ENCODE measurements at regions not wholly inside any gene's neighbourhood (a gene's known extent, or its start where the extent isn't known, plus 50 kb on each side); places are given as distances from the start of the nearest gene placed in this dataset.

- Histone ChIP-seq H3K27ac (ENCODE audit: low read depth, low read length, poor library complexity, severe bottlenecking) (no peak overlapping the region), H3K9me3 (ENCODE audit: low read depth, low read length, poor library complexity, severe bottlenecking) (no peaks in the 10 kb centered on the region), H3K36me3 (ENCODE audit: insufficient read depth, low read length, poor library complexity, severe bottlenecking) (no peaks in the 10 kb centered on the region), H3K4me1 (ENCODE audit: insufficient read depth, low read length, poor library complexity, severe bottlenecking) (no peaks in the 10 kb centered on the region), H3K4me3 (ENCODE audit: low read depth, low read length, poor library complexity, severe bottlenecking) (no peak overlapping the region), H3K27me3 (replicated peaks; ENCODE audit: insufficient read depth, low read depth, low read length, poor library complexity) (no peaks in the 10 kb centered on the region)
- no peak for DNase-seq (ENCODE audit: low spot score)
- CTCF ChIA-PET: no interaction called here
- intact Hi-C loops (cut with micrococcal nuclease; ENCODE audit: unreplicated experiment): no loop called here
- TF ChIP-seq EZH2 (IDR thresholded peaks at IDR 0.05; ENCODE audit: borderline replicate concordance, low read depth, low read length, poor library complexity, severe bottlenecking) (no peak), CTCF (conservative IDR thresholded peaks at IDR 0.05; ENCODE audit: low read depth, low read length) (no peak)
- POLR2A ChIA-PET (ENCODE audit: low non-redundant PET): no interaction called here
- BruUV-seq (replicated peaks): no TSS peak
Measured at GRCh38 chr13:67854990-67855389, 624.9 kb upstream of the PCDH9 start.

- no peak for TF ChIP-seq EZH2 (IDR thresholded peaks at IDR 0.05; ENCODE audit: borderline replicate concordance, low read depth, low read length, poor library complexity, severe bottlenecking)
- TF ChIP-seq CTCF (conservative IDR thresholded peaks at IDR 0.05; ENCODE audit: low read depth, low read length): no peak
- H3K4me1 ChIP-seq (ENCODE audit: insufficient read depth, low read length, poor library complexity, severe bottlenecking): no peaks in the 10 kb centered on the region
- no peak overlapping the region for H3K4me3 ChIP-seq (ENCODE audit: low read depth, low read length, poor library complexity, severe bottlenecking)
- no peak overlapping the region for H3K27ac ChIP-seq (ENCODE audit: low read depth, low read length, poor library complexity, severe bottlenecking)
- ChIA-PET POLR2A (ENCODE audit: low non-redundant PET) (no interaction called here), CTCF (no interaction called here)
- no peak for DNase-seq (ENCODE audit: low spot score)
- H3K27me3 ChIP-seq (replicated peaks; ENCODE audit: insufficient read depth, low read depth, low read length, poor library complexity): no peaks in the 10 kb centered on the region
- no TSS peak for BruUV-seq (replicated peaks)
- intact Hi-C loops (cut with micrococcal nuclease; ENCODE audit: unreplicated experiment): no loop called here
- no peaks in the 10 kb centered on the region for H3K9me3 ChIP-seq (ENCODE audit: low read depth, low read length, poor library complexity, severe bottlenecking)
- H3K36me3 ChIP-seq (ENCODE audit: insufficient read depth, low read length, poor library complexity, severe bottlenecking): no peaks in the 10 kb centered on the region
Measured at GRCh38 chr13:67844574-67844973, 614.4 kb upstream of the PCDH9 start.

GRCh38 chr13:67841071-67841470 is 610.9 kb upstream of the PCDH9 start:
- Histone ChIP-seq H3K4me3 (ENCODE audit: low read depth, low read length, poor library complexity, severe bottlenecking) (no peak overlapping the region), H3K4me1 (ENCODE audit: insufficient read depth, low read length, poor library complexity, severe bottlenecking) (no peaks in the 10 kb centered on the region), H3K9me3 (ENCODE audit: low read depth, low read length, poor library complexity, severe bottlenecking) (no peaks in the 10 kb centered on the region), H3K36me3 (ENCODE audit: insufficient read depth, low read length, poor library complexity, severe bottlenecking) (no peaks in the 10 kb centered on the region), H3K27me3 (replicated peaks; ENCODE audit: insufficient read depth, low read depth, low read length, poor library complexity) (no peaks in the 10 kb centered on the region), H3K27ac (ENCODE audit: low read depth, low read length, poor library complexity, severe bottlenecking) (no peak overlapping the region)
- intact Hi-C loops (cut with micrococcal nuclease; ENCODE audit: unreplicated experiment): no loop called here
- CTCF ChIA-PET: no interaction called here
- TF ChIP-seq EZH2 (IDR thresholded peaks at IDR 0.05; ENCODE audit: borderline replicate concordance, low read depth, low read length, poor library complexity, severe bottlenecking) (no peak), CTCF (conservative IDR thresholded peaks at IDR 0.05; ENCODE audit: low read depth, low read length) (peak; percentile 25; the same call in 1 of the 2 replicates)
- DNase-seq (ENCODE audit: low spot score): peak; percentile 3
- POLR2A ChIA-PET (ENCODE audit: low non-redundant PET): no interaction called here
- BruUV-seq (replicated peaks): no TSS peak

Measured in A673 (cell line).